Spleen (tissue), 11 donors: ENCODE measurements at regions not wholly inside any gene's neighbourhood (a gene's known extent, or its start where the extent isn't known, plus 50 kb on each side); places are given as distances from the start of the nearest gene placed in this dataset.

ENCODE experiments used
- DNase-seq: peaks from one replicate; pipeline ENCODE4 v3.0.0-alpha.2; 2020
- H3K27ac ChIP-seq, 8 donors: fragments of 200-600 bp; sonication (generic) in 7 of 8; 1 replicate in 4 of 8; 2 replicates in 4 of 8; pipeline versions ENCODE4 v1.5.0 to v1.8.0; 2016 to 2021; ENCODE audit warnings: inconsistent platforms in 4 of 8, mild to moderate bottlenecking in 4 of 8, moderate library complexity in 1 of 8
- H3K27me3 ChIP-seq, 7 donors: fragments of 200-600 bp; sonication (generic) in 6 of 7; replicated peaks in 1 of 7; 1 replicate in 4 of 7; 2 replicates in 3 of 7; pipeline versions ENCODE4 v1.5.0 to v1.8.0; 2016 to 2021; ENCODE audit warnings: inconsistent platforms in 3 of 7, mild to moderate bottlenecking in 1 of 7
- H3K36me3 ChIP-seq, 6 donors: fragments of 200-600 bp; sonication (generic) in 5 of 6; 1 replicate in 4 of 6; 2 replicates in 2 of 6; pipeline versions ENCODE4 v1.5.0 to v1.8.0; 2016 to 2021; ENCODE audit warnings: inconsistent platforms in 2 of 6
- H3K4me1 ChIP-seq, 6 donors: fragments of 200-600 bp; sonication (generic) in 5 of 6; 1 replicate in 3 of 6; 2 replicates in 3 of 6; pipeline versions ENCODE4 v1.5.0 to v1.8.0; 2016 to 2021; ENCODE audit warnings: inconsistent platforms in 3 of 6
- H3K4me3 ChIP-seq, 8 donors: fragments of 200-600 bp; sonication (generic) in 7 of 8; 1 replicate in 4 of 8; 2 replicates in 4 of 8; pipeline versions ENCODE4 v1.5.0 to v1.8.0; 2016 to 2021; ENCODE audit warnings: inconsistent platforms in 4 of 8, mild to moderate bottlenecking in 4 of 8, moderate library complexity in 2 of 8
- H3K9me3 ChIP-seq, 8 donors: fragments of 200-600 bp; sonication (generic) in 7 of 8; 1 replicate in 4 of 8; 2 replicates in 4 of 8; pipeline versions ENCODE4 v1.5.0 to v1.8.0; 2016 to 2021; ENCODE audit warnings: inconsistent platforms in 4 of 8
- CTCF ChIP-seq, 11 experiments: fragments of 200-600 bp in 7 of 11; fragments of 450-650 bp in 4 of 11; sonication (generic) in 4 of 11; IDR thresholded peaks in 8 of 11; conservative IDR thresholded peaks in 3 of 11; 1 replicate in 7 of 11; 2 replicates in 4 of 11; pipeline versions ENCODE4 v1.4.0 to v1.8.0; 2016 to 2021; ENCODE audit warnings: antibody characterized with exemption in 11 of 11, inconsistent platforms in 4 of 11, mild to moderate bottlenecking in 1 of 11
- POLR2A ChIP-seq, 3 donors: fragments of 450-650 bp; IDR thresholded peaks; one replicate each; pipeline ENCODE4 v1.5.1; 2017; ENCODE audit warnings: antibody characterized with exemption in 3 of 3, mild to moderate bottlenecking in 1 of 3
- POLR2AphosphoS5 ChIP-seq, 3 donors: sonication (generic); formaldehyde crosslinking; IDR thresholded peaks; one replicate each; pipeline ENCODE4 v1.5.1; 2017; ENCODE audit warnings: antibody characterized with exemption in 3 of 3
- WGBS, 5 donors: extraction: QIAGEN DNeasy Blood & Tissue Kit in 3 of 5; methylation state at CpG; one replicate each; pipeline versions ENCODE4 v1.1.5 to v1.1.7; 2013 to 2018; 5-methylcytosine and 5-hydroxymethylcytosine counted together
- intact Hi-C: fragments of 100-400 bp; cut with DNase I; formaldehyde crosslinking; loops from one replicate; pipeline ENCODE4 v1.15.0; 2023; ENCODE audit warnings: low total_unique reads
- donor health status: healthy with polysubstance abuse.
- donor health status: DM: no; HTN: no; CAD: no; lungs with moderate emphysema.
- donor health status: DM: no; HTN: no; CAD: no.
- donor health status: Bipolar disorder and iron deficiency.
- donor health status: healthy.
- donor health status: DM: no; HTN: no; CAD: no.
- donor health status: DM: yes; HTN: yes; CAD: no.

GRCh38 chr5:52328220-52328806 is 459.4 kb upstream of the ITGA1 start:
- Histone ChIP-seq H3K27ac (no peak overlapping the region), H3K36me3 (no peaks in the 10 kb centered on the region), H3K27me3 (no peaks in the 10 kb centered on the region), H3K9me3 (no peaks in the 10 kb centered on the region), H3K4me3 (no peak overlapping the region), H3K4me1 (no peaks in the 10 kb centered on the region)
- intact Hi-C loops: no loop called here
- no peak for TF ChIP-seq POLR2AphosphoS5 (IDR thresholded peaks at IDR 0.05)
- TF ChIP-seq CTCF (IDR thresholded peaks at IDR 0.05 in 8 of 11, conservative IDR thresholded peaks at IDR 0.05 in 3 of 11): no peak
- no peak for TF ChIP-seq POLR2A (IDR thresholded peaks at IDR 0.05)
- DNase-seq: no peak

DNA sequence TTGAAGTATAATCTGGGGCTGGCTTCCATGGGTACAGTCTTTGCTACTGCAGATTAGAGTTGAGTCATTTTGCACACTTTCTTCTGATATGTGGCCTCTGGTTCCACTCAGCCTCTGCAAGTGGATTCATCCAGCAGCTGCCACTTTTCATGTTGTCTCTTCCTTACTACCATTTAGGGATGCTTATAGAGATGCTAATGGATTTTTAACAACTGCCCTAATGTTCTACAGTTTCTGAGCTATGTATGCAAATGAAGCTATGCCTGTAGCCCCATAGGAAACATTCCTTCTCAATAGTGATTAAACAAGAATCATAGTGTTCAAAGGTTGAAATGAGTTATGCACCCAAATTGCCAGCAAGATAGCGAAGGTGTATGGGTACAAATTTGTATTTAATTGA is 456.0 kb upstream of the ITGA1 start:
- no peak for TF ChIP-seq POLR2AphosphoS5 (IDR thresholded peaks at IDR 0.05)
- TF ChIP-seq CTCF (IDR thresholded peaks at IDR 0.05 in 8 of 11, conservative IDR thresholded peaks at IDR 0.05 in 3 of 11): no peak
- no peak for TF ChIP-seq POLR2A (IDR thresholded peaks at IDR 0.05)
- peaks cover 0 to 13% (median 6%) of the 10 kb centered on the region in 8 donors for H3K9me3 ChIP-seq
- no peak for DNase-seq
- no peak overlapping the region for H3K4me3 ChIP-seq
- WGBS, 5 donors: 84 to 100% (median 98%) methylated on average over 1 of the region's 1 CpG
- no peaks in the 10 kb centered on the region for H3K27me3 ChIP-seq
- H3K27ac ChIP-seq: no peak overlapping the region
- no peaks in the 10 kb centered on the region for H3K4me1 ChIP-seq
- intact Hi-C loops: no loop called here
- no peaks in the 10 kb centered on the region for H3K36me3 ChIP-seq

DNA sequence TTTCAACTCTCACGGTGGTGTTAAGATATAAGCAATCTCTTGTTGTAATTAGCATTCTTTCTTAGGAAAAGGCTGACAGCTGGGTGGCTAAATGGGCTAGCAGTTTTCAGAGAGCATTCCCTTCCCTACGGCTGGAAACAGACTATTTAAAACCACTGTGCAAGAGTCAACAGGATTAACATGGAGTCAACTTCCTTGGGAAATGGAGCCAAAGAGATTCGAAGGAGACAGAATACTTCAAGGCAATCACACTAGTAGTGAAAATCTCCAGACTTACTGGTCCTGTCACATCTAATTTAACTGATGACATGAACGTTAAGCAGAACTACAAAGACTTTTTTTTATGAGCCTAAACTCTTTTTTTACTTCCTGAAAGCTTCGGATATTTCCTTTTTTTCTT is 453.3 kb upstream of the ITGA1 start:
- intact Hi-C loops: no loop called here
- Histone ChIP-seq H3K4me1 (no peaks in the 10 kb centered on the region), H3K27ac (no peak overlapping the region), H3K9me3 (peaks cover 0 to 16% (median 11%) of the 10 kb centered on the region in 8 donors), H3K4me3 (no peak overlapping the region), H3K36me3 (no peaks in the 10 kb centered on the region), H3K27me3 (no peaks in the 10 kb centered on the region)
- no peak for DNase-seq
- TF ChIP-seq POLR2A (IDR thresholded peaks at IDR 0.05): no peak
- TF ChIP-seq POLR2AphosphoS5 (IDR thresholded peaks at IDR 0.05): no peak
- no peak for TF ChIP-seq CTCF (IDR thresholded peaks at IDR 0.05 in 8 of 11, conservative IDR thresholded peaks at IDR 0.05 in 3 of 11)
- WGBS, 5 donors: 26 to 31% (median 27%) methylated on average over 5 of the region's 5 CpGs

GRCh38 chr5:52339285-52339684 is 448.4 kb upstream of the ITGA1 start:
- H3K4me1 ChIP-seq: no peaks in the 10 kb centered on the region
- no peaks in the 10 kb centered on the region for H3K27me3 ChIP-seq
- DNase-seq: no peak
- H3K36me3 ChIP-seq: no peaks in the 10 kb centered on the region
- peaks cover 0 to 16% (median 11%) of the 10 kb centered on the region in 8 donors for H3K9me3 ChIP-seq
- H3K27ac ChIP-seq: no peak overlapping the region
- TF ChIP-seq POLR2A (IDR thresholded peaks at IDR 0.05) (no peak), POLR2AphosphoS5 (IDR thresholded peaks at IDR 0.05) (no peak), CTCF (IDR thresholded peaks at IDR 0.05 in 8 of 11, conservative IDR thresholded peaks at IDR 0.05 in 3 of 11) (no peak)
- intact Hi-C loops: no loop called here
- H3K4me3 ChIP-seq: no peak overlapping the region
- WGBS, 5 donors: 78 to 91% (median 85%) methylated on average over 3 of the region's 3 CpGs
